Fibroblast of lung (primary cell): ENCODE measurements at regions not wholly inside any gene's neighbourhood (a gene's known extent, or its start where the extent isn't known, plus 50 kb on each side); places are given as distances from the start of the nearest gene placed in this dataset.

ENCODE experiments used
- EZH2 ChIP-seq: IDR thresholded peaks from 2 replicates; pipeline ENCODE4 v1.5.1; 2012; ENCODE audit warnings: low read length, control low read depth, mild to moderate bottlenecking; ENCODE audit errors: missing control alignments
- TF ChIP-seq, protein P1 (sequence below), 2 donors: IDR thresholded peaks in 1 of 2; conservative IDR thresholded peaks in 1 of 2; 1 replicate in 1 of 2; 2 replicates in 1 of 2; pipeline ENCODE4 v1.5.1; 2011 to 2012; ENCODE audit warnings: low read length in 2 of 2, control low read depth in 1 of 2, inconsistent platforms in 1 of 2, low read depth in 1 of 2, mild to moderate bottlenecking in 1 of 2

DNA sequence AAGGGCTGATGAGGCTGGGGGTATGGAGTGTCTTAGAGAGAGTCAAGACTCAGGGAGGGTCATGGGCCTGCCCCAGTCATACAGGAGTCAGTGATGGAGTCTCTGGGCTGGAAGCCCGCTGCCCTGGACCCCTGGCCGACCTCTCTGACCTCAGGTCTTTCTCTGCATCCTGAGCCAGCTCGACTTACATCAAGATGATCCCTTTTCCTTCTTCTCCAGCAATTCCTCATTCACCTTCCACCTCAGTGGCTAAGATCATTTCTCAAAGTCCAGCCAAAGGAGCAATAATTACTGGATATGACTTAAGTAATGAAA is 308.6 kb downstream of the MATN1 start:
- TF ChIP-seq, protein P1, sequence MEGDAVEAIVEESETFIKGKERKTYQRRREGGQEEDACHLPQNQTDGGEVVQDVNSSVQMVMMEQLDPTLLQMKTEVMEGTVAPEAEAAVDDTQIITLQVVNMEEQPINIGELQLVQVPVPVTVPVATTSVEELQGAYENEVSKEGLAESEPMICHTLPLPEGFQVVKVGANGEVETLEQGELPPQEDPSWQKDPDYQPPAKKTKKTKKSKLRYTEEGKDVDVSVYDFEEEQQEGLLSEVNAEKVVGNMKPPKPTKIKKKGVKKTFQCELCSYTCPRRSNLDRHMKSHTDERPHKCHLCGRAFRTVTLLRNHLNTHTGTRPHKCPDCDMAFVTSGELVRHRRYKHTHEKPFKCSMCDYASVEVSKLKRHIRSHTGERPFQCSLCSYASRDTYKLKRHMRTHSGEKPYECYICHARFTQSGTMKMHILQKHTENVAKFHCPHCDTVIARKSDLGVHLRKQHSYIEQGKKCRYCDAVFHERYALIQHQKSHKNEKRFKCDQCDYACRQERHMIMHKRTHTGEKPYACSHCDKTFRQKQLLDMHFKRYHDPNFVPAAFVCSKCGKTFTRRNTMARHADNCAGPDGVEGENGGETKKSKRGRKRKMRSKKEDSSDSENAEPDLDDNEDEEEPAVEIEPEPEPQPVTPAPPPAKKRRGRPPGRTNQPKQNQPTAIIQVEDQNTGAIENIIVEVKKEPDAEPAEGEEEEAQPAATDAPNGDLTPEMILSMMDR (conservative IDR thresholded peaks at IDR 0.05 in 1 of 2, IDR thresholded peaks at IDR 0.05 in 1 of 2; ENCODE audit: low read depth in 1 of 2, low read length in 2 of 2), result no peak
- TF ChIP-seq EZH2, result no peak
